G401.6 (cell line): ENCODE measurements at regions not wholly inside any gene's neighbourhood (a gene's known extent, or its start where the extent isn't known, plus 50 kb on each side); places are given as distances from the start of the nearest gene placed in this dataset.

Experiments used
- FAIRE-seq: peaks from 2 replicates; lab custom pipeline; 2012; peaks lifted over from hg19 to GRCh38; lab: Jason Lieb, UNC

DNA sequence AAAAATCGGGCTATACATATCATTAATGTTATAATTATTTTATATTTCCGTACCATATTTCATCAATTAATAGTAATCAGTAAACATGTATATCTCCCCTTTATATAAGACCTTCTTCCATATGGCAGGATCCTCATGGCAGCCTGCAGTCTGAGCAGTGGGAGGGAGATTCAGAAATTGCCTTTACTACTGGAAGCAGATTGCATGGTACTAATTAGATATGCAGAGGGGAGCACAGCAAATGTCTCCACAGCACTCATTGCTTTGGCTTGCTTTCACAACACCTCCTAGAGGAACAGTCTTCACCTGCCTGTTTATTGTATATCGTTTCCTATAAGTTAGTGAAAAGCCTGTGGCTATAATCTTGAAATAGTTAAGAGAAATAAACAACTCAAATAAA, 585.8 kb upstream of the GOT2 start:
- FAIRE-seq, result no peak

GRCh38 chr16:59305850-59306249, 571.7 kb upstream of the GOT2 start:
- no peak for FAIRE-seq

GRCh38 chr16:59296888-59297287, 562.8 kb upstream of the GOT2 start:
- FAIRE-seq, result no peak

- no peak for FAIRE-seq
Measured at GRCh38 chr16:59295993-59296736, 562.0 kb upstream of the GOT2 start.

DNA sequence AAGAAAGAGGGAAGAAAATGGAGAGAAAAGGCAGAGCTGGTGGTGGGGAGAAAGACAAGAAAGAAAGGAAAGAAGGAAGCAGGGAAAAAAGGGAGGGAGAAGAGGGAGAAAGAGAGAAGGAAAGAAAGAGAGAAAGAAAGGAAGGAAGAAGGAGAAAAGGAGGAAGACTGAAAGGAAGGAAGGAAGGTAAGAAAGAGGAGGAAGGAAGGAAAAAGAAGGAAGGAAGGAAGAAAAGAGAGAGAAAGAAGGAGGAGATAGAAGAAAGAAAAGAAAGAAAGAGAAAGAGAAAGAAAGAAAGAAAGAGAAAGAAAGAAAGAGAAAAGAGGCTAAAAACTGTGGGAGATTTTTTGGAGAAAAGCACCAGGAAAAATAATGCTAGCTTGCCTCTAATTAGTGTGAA, 561.4 kb upstream of the GOT2 start:
- FAIRE-seq, result no peak

DNA sequence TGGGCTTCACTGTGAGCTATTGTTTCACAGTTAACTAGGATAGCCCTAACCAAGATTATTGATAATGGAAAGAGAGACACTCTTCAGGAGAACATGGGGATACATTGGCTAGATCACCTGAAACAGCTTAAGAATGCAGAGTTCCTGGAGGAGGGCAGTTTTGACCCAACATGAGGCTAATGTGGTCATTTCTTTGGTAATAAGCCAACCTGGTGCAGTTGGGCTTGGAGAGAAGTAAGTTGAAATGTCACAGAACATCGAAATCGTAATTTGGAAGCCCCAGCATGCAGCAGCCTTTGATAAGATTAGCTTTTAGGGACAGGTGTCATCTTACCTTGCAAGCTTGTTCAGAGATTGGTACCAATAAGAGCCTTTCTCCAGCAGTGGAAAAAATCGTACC, 556.6 kb upstream of the GOT2 start:
- FAIRE-seq, result no peak

DNA sequence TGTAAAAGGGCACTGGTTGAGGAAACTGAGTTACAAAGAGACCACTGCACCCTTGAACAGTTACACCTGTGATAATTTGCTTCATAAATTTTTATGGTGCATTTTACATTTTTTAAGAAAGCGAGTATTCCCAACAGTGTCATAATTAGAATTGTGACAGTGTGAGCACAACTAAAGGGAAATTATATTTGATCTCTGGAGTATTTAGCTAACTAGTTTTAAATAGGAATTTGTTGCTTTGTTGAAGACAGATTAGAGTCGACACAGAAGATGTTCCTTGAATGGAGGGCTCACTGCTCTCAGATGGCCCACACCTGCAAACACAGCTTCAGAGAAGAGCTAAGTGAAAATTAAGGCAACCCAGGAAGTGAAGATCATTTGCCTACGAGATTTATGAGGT, 555.0 kb upstream of the GOT2 start:
- no peak for FAIRE-seq

GRCh38 chr16:59274141-59274540, 540.0 kb upstream of the GOT2 start:
- FAIRE-seq, result no peak

- no peak for FAIRE-seq
Measured at GRCh38 chr16:59263955-59264354, 529.8 kb upstream of the GOT2 start.

GRCh38 chr16:59260892-59261291, 526.8 kb upstream of the GOT2 start:
- FAIRE-seq, result no peak

DNA sequence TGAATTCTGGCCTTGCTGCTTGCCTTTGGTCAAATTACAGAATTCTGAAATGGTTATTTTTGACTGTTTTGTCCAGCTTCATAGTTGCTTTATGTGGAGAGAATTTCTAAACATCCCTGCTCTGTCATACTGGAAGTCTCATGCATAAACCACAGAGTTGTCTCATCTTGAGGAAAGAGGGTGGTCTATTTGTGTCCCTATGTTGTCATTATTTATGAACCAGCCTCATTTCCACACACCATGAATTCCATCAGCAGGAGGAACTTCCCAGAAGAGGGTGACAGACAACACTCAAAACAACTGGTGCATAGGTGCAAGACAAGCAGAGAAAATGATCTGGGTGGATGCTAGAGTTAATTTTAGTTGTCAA, 525.8 kb upstream of the GOT2 start:
- FAIRE-seq, result no peak

DNA sequence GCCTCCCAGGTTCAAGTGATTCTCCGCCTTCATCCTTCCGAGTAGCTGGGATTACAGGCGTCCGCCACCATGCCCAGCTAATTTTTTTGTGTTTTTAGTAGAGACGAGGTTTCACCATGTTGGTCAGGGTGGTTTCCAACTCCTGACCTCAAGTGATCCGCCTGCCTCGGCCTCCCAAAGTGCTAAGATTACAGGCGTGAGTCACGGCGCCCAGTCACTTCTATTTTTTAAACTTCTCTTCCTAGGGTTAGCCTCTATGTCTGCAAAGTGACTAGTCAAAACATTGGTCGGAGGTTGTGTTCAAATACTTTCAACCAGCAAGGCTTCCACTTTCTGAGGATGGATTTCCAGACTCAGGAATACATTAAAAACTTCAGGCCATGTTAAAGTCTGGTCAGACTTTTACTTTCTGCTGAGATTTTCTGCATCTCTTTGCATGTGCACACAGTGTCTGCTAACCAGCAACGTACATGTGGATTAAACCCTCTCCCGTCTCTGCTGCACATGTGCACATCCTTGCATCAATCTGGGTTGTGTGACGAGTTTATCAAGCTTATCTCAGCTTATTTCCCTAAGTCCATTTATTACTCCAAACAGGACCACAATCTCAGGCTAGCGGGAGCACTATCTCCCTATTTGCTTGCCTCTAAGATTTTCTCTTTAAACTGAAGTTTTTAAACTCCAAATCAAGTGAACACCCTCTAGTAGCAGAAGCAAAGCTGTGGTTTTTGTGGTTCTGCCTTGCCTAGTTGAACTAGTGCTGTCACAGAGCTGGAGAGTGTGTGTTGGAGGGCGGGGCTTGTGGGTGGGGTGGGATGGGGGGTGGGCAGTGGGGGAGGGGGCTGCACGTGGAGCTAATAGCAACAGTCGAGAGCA, 525.2 kb upstream of the GOT2 start:
- FAIRE-seq, result no peak

DNA sequence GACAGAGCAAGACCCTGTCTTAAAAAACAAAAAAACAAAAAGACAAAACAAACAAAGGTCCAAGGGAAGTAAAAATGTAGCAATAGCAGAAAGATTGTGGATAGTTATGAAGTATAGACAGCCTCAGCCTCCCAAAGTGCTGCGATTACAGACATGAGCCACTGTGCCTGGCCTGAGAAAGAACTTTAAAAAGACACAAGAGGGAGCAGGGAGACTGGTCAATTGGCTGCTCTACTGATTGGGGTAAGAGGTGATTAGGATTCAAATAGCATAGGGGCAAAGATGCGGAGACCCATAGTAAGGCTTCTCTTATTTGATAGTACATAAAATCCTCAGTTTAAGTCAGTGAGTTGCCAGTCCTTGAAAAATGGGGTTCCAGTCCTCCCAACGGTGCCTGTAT, 518.2 kb upstream of the GOT2 start:
- FAIRE-seq, result no peak

DNA sequence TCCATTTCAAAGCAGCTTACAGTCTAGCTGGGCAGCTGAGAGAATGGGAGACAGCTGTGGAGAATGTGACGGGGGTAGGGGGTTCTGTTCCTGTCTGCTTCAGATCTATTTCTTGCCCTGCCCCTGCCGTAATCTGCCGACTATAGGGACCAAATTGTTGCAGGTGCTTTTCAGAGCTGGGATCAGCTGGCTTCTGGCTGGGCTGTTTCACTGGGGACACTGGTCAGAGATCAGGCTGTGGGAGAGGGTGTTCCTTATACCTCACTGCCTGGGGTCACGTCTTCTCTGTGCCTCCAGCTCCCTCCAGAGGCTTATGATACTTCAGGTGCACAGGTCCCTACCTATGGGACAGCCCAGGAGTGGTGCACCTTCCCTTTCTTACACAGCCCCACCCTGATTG, 514.9 kb upstream of the GOT2 start:
- no peak for FAIRE-seq

DNA sequence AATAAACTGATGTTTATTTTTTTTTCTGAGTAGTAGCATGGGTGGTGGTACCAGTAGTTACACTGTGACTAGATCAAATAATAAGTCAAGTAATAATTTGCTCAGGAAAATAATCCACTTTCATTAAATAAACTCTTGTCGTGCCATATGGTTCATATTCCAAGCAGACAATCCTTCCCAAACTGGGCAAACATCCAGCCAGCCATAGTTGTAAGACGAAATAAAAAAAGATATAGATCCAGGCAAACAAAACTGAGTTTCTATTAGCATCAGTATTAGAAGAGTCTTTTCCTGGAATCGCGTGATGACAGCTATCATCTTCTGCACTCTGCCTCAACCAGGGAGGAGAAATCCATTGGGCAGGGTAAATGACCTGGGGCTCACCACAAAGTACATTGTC, 508.4 kb upstream of the GOT2 start:
- FAIRE-seq, result no peak

DNA sequence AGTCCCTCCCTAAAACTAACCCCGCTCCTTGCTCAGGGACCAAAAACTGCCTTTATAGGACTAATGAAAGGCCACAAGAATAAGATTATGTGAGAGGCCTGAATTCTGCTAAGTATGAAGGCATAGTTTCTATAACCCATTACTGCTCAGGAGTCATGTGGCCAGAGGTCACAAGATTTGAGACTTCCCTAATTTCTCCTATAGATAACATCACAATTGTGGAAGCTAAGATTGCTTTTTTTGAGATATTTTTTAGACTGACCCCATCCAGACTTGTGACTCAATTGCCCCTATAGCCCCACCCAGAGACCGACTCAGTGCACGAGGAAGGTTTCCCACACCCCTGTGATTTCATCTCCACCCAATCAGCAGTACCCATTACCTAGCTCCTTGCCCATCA, 504.1 kb upstream of the GOT2 start:
- no peak for FAIRE-seq

GRCh38 chr16:59236804-59237458, 502.8 kb upstream of the GOT2 start:
- FAIRE-seq, result no peak

DNA sequence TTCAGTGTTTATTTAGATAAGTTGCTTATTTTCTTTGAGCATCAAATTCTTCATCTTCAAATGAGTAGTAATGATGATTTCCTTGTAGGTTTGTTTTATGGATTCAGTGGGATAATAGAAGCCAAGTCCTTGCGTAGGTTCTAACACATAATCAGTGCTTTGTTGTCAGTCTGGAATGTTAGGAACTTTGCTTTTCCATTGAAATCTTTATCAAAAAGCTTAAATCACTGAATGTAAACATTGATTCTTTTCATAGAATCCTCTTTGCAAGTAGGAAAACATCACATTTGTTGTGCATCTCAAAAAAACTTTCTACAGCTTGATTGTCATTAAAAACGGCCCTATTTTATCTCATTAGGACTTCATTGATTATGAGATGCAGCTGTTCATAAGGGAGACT, 490.3 kb upstream of the GOT2 start:
- FAIRE-seq, result no peak

DNA sequence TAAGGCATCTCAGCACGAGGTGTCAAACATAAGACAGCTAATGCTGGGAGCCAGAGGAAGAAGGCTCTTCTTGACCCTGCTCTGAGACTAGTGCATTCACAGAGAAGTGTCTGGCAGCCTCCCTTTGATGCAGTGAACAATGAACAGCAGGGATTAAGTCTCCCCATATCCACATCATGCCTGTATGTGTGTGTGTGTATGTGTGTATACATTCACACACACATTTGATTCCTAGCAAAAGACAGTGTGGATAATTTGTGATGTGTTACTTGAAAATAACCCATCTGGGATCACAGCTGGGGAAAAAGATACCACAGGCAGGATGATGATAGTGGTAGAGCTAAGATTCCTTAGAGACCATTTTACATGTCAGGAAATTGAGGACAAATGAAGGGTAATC, 485.9 kb upstream of the GOT2 start:
- no peak for FAIRE-seq

DNA sequence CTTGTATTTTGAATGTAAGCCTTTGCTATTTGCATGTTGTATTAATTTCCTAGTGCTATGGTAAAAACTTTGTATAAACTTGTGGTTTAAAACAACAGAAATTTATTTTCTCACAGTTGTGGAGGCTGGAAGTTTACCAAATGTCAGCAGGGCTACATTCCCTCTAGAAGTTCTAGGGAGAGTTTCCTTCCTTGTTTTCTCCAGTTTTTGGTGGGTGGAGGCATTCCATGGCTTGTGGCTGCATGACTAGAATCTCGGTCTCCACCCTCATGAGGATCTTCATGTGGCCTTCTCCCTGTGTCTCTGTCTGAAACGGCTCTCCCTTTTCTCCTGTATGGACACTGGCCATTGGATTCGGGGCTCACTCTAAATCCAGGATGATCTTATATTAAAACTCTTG, 482.2 kb upstream of the GOT2 start:
- no peak for FAIRE-seq

- FAIRE-seq, result no peak
Measured at GRCh38 chr16:59214455-59214854, 480.3 kb upstream of the GOT2 start.

DNA sequence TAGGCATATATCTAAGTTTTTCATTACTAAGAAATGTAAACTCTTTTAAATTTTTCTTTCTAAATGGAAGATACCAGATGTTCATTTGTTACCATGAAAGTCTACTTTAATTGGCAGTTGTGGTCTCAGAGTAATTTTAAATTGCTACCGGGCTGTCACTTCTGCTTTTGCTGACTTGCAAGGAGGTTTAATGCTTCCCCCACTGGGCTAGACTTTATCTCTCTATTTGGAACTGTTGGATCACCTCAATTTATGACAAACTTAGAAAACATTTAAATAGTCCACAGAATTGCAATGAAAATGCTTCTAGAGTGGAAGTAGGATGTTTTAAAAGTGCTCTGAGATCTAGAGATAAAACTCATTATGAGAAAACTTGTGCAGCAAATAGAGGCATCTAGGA, 479.8 kb upstream of the GOT2 start:
- FAIRE-seq, result no peak

- no peak for FAIRE-seq
Measured at GRCh38 chr16:59212492-59213024, 478.4 kb upstream of the GOT2 start.
